K562 (cell line): ENCODE measurements at regions not wholly inside any gene's neighbourhood (a gene's known extent, or its start where the extent isn't known, plus 50 kb on each side); places are given as distances from the start of the nearest gene placed in this dataset.

ENCODE experiments used
- ATAC-seq: fragments of 200-7000 bp; cut with Tn5 transposase; 3 replicates; pipeline ENCODE4 v1.9.1; 2020; ENCODE audit warnings: moderate library complexity
- BruUV-seq: library from RNA; stranded (reverse); fragments of 400-500 nt; replicated peaks from 2 replicates; lab custom pipeline; 2021; lab: Mats Ljungman, UMichigan
- CTCF ChIA-PET: fragments of 300-600 bp; formaldehyde crosslinking; extraction: SDS; loops from one replicate; lab custom pipeline; 2021; ENCODE audit warnings: low intra/inter-chr PET ratio; lab: Yijun Ruan, JAX
- POLR2A ChIA-PET: fragments of 300-600, 350-650 bp; sonication (Branson Sonifier 250); formaldehyde crosslinking; extraction: SDS; loops from one replicate; lab custom pipeline; 2021; ENCODE audit warnings: antibody characterized with exemption, inconsistent platforms; lab: Yijun Ruan, JAX
- DNase-seq, 4 experiments: peaks; one replicate each; pipeline versions ENCODE4 v3.0.0 to v3.0.0-alpha.2; 2011 to 2018; ENCODE audit warnings: low spot score in 3 of 4, mixed read lengths in 3 of 4; ENCODE audit errors: extremely low read depth in 1 of 4
- FAIRE-seq: peaks from 2 replicates; lab custom pipeline; 2011; peaks lifted over from hg19 to GRCh38; lab: Jason Lieb, UNC
- H2AFZ ChIP-seq: 2 replicates; pipeline ENCODE4 v1.6.0; 2011; ENCODE audit warnings: low read depth, low read length, control low read depth, inconsistent platforms
- H3K27ac ChIP-seq: fragments of 200-600 bp; 3 replicates; pipeline ENCODE4 v1.8.0; 2011; ENCODE audit warnings: low read depth, mild to moderate bottlenecking, control low read depth, inconsistent platforms, low read length, moderate library complexity, mixed read lengths; ENCODE audit errors: extremely low read depth
- H3K27me3 ChIP-seq, 2 experiments: fragments of 300-600 bp in 1 of 2; 2 replicates in 1 of 2; 3 replicates in 1 of 2; pipeline versions ENCODE4 v1.6.0 to v1.8.0; 2011; ENCODE audit warnings: inconsistent platforms in 2 of 2, low read length in 2 of 2, mild to moderate bottlenecking in 1 of 2, mixed read lengths in 1 of 2, moderate library complexity in 1 of 2; ENCODE audit not compliant: control insufficient read depth in 2 of 2, insufficient read depth in 2 of 2
- H3K36me3 ChIP-seq: fragments of 300-600 bp; 3 replicates; pipeline ENCODE4 v1.8.0; 2011; ENCODE audit warnings: mild to moderate bottlenecking, low read length, inconsistent platforms; ENCODE audit not compliant: control insufficient read depth, insufficient read depth
- H3K4me1 ChIP-seq, 2 experiments: fragments of 200-600 bp in 1 of 2; replicated peaks in 1 of 2; 2 replicates in 1 of 2; 3 replicates in 1 of 2; pipeline versions ENCODE4 v1.5.1 to v1.8.0; 2011; ENCODE audit warnings: inconsistent platforms in 2 of 2, low read length in 2 of 2, mild to moderate bottlenecking in 1 of 2, mixed read lengths in 1 of 2, moderate library complexity in 1 of 2; ENCODE audit not compliant: control insufficient read depth in 2 of 2, insufficient read depth in 2 of 2
- H3K4me2 ChIP-seq: 2 replicates; pipeline ENCODE4 v1.6.1; 2011; ENCODE audit warnings: low read length, control low read depth, inconsistent platforms, mixed read lengths; ENCODE audit not compliant: insufficient read depth
- H3K4me3 ChIP-seq: fragments of 200-600 bp; sonication (generic), shearing (Covaris generic); 2 replicates; pipeline ENCODE4 v1.5.1; 2016; ENCODE audit warnings: control low read depth, inconsistent platforms
- H3K79me2 ChIP-seq: fragments of 200-600 bp; 3 replicates; pipeline ENCODE4 v1.8.0; 2011; ENCODE audit warnings: low read length, inconsistent platforms; ENCODE audit not compliant: control insufficient read depth, insufficient read depth
- H3K9ac ChIP-seq, 2 experiments: 2 replicates each; pipeline versions ENCODE4 v1.6.0 to v1.6.1; 2011; ENCODE audit warnings: low read depth in 2 of 2, low read length in 2 of 2, control low read depth in 1 of 2, inconsistent platforms in 1 of 2, mild to moderate bottlenecking in 1 of 2, mixed read lengths in 1 of 2; ENCODE audit not compliant: insufficient read depth in 1 of 2
- H3K9me1 ChIP-seq: one replicate; pipeline ENCODE4 v1.6.0; 2011; ENCODE audit warnings: inconsistent platforms, mild to moderate bottlenecking, low read length, moderate library complexity; ENCODE audit not compliant: control insufficient read depth, insufficient read depth
- H3K9me3 ChIP-seq: replicated peaks from 2 replicates; pipeline ENCODE4 v1.5.1; 2011; ENCODE audit warnings: low read depth, low read length, inconsistent platforms; ENCODE audit not compliant: control insufficient read depth, insufficient read depth
- H4K20me1 ChIP-seq: replicated peaks from 2 replicates; pipeline ENCODE4 v1.6.1; 2011; ENCODE audit warnings: low read length, inconsistent platforms, mixed read lengths; ENCODE audit not compliant: control insufficient read depth, insufficient read depth
- ETV1 ChIP-seq: fragments of 450-650 bp; conservative IDR thresholded peaks from 2 replicates; pipeline ENCODE4 v1.6.1; 2016; ENCODE audit warnings: missing genetic modification characterization, control low read depth, low read depth, missing compliant biosample characterization
- KAT2B ChIP-seq: IDR thresholded peaks from one replicate; pipeline ENCODE4 v1.6.1; 2012; ENCODE audit warnings: low read depth, mild to moderate bottlenecking, control low read depth, inconsistent platforms, low read length, moderate library complexity
- KDM4B ChIP-seq, 2 experiments: fragments of 450-650 bp in 1 of 2; sonication (generic) in 1 of 2; IDR thresholded peaks; 2 replicates each; pipeline ENCODE4 v1.6.1; 2016 to 2017; ENCODE audit warnings: borderline replicate concordance in 2 of 2, antibody characterized with exemption in 1 of 2, low read depth in 1 of 2, mild to moderate bottlenecking in 1 of 2
- LCOR ChIP-seq: sonication (generic); formaldehyde crosslinking; IDR thresholded peaks from 2 replicates; pipeline ENCODE4 v1.8.0; 2022; ENCODE audit warnings: mild to moderate bottlenecking, missing genetic modification reagents
- MAFF ChIP-seq: IDR thresholded peaks from 2 replicates; pipeline ENCODE4 v1.6.1; 2012; ENCODE audit warnings: low read length, improper control_type of control experiment
- MAFK ChIP-seq: IDR thresholded peaks from 2 replicates; pipeline ENCODE4 v1.6.1; 2011; ENCODE audit warnings: low read length, improper control_type of control experiment
- MYC ChIP-seq, 2 experiments: fragments of 250-450 bp in 1 of 2; sonication (Bioruptor Pico) in 1 of 2; IDR thresholded peaks; 2 replicates each; pipeline versions ENCODE4 v1.5.1 to v1.6.1; 2012 to 2021; ENCODE audit warnings: low read depth in 2 of 2, borderline replicate concordance in 1 of 2, improper control_type of control experiment in 1 of 2, low read length in 1 of 2, mild to moderate bottlenecking in 1 of 2, moderate library complexity in 1 of 2
- PURB ChIP-seq: sonication (generic); formaldehyde crosslinking; IDR thresholded peaks from 2 replicates; pipeline ENCODE4 v1.9.0; 2021; ENCODE audit warnings: low read depth, mild to moderate bottlenecking, missing genetic modification reagents
- SMARCA5 ChIP-seq: fragments of 450-650 bp; IDR thresholded peaks from 2 replicates; pipeline ENCODE4 v1.6.1; 2016
- ZBTB11 ChIP-seq, 3 experiments: fragments of 200-800 bp in 1 of 3; fragments of 250-450 bp in 1 of 3; fragments of 450-650 bp in 1 of 3; sonication (Bioruptor Pico) in 1 of 3; sonication (Bioruptor generic) in 1 of 3; formaldehyde crosslinking in 1 of 3; IDR thresholded peaks; 2 replicates each; pipeline versions ENCODE4 v1.6.1 to v1.8.0; 2016 to 2022; ENCODE audit warnings: mild to moderate bottlenecking in 2 of 3, missing genetic modification characterization in 2 of 3, missing compliant biosample characterization in 1 of 3, moderate library complexity in 1 of 3
- ZC3H4 ChIP-seq: sonication (generic); formaldehyde crosslinking; IDR thresholded peaks from 2 replicates; pipeline ENCODE4 v1.9.0; 2021; ENCODE audit warnings: missing genetic modification reagents, borderline replicate concordance
- ZNF316 ChIP-seq: fragments of 450-650 bp; IDR thresholded peaks from 2 replicates; pipeline ENCODE4 v1.6.1; 2016
- whole genome bisulfite sequencing: fragments of 100-300 bp; shearing (Covaris generic); methylation state at CpG from one replicate; pipeline ENCODE4 v1.1.6; 2016; ENCODE audit warnings: low coverage, mixed read lengths; ENCODE audit not compliant: insufficient coverage; ENCODE audit errors: missing lambda C conversion rate; 5-methylcytosine and 5-hydroxymethylcytosine counted together
- in situ Hi-C: fragments of 300-500 bp; cut with MboI; formaldehyde crosslinking; loops from 4 replicates; pipeline ENCODE4 v1.15.0; 2018; ENCODE audit warnings: inconsistent platforms, mixed read lengths
- intact Hi-C: fragments of 100-400 bp; cut with micrococcal nuclease; formaldehyde crosslinking; loops from 2 replicates; pipeline ENCODE4 v1.14.2; 2022

DNA sequence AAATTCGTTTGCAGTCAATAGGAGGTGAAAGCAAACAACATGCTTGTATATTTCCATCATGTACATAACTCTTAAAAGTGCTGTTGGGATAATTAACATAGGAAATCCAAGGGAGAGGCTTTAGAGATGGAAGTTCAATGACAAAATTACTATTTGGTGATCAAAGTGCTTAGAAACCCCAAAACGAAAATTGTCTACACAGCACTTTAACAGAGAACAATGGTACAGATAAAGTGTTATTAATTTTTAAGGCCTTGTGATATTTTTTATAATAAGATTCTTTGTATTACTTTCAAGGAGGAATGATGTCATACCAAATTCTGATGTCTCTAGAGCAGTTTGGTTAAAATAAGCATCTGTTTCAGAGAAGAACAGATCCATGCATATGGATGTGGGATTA lies 406.3 kb downstream of the EPHA7 start:
- CTCF ChIA-PET = no interaction called here

DNA sequence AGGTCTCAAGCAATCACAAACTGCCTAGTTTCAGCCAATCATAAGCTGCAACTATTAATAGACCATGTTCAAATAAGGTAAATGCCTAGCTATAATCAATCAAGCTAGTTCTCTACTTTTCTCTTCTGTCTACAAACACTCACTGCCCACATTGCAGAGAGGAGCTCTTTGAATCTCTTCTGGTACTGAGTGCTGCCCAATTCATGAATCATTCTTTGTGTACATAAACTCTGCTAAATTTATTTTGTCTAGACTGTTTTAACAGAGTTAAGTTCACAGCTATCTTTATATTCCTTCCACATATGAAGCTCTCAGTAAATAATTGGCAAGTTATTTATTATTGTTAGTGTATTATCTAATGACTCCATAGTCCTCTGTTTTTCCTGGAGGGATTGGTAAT lies 411.0 kb downstream of the EPHA7 start:
- intact Hi-C loops (no loop called here), in situ Hi-C loops (no loop called here)
- no peak overlapping the region for H3K4me2 ChIP-seq
- no peaks in the 10 kb centered on the region for H3K9me1 ChIP-seq
- H2AFZ ChIP-seq = no peak overlapping the region
- H3K79me2 ChIP-seq = no peaks in the 10 kb centered on the region
- H3K4me3 ChIP-seq = no peak overlapping the region
- CTCF ChIA-PET = no interaction called here
- H4K20me1 ChIP-seq = no peaks in the 10 kb centered on the region
- no peak for FAIRE-seq
- no peak overlapping the region for H3K27ac ChIP-seq
- DNase-seq = no peak
- H3K27me3 ChIP-seq = no peaks in the 10 kb centered on the region
- TF ChIP-seq KDM4B (IDR thresholded peaks at IDR 0.05; ENCODE audit: borderline replicate concordance in 2 of 2, low read depth in 1 of 2) (no peak), ZC3H4 (CRISPR knock-in tag) (no peak), PURB (CRISPR knock-in tag) (no peak), MYC (IDR thresholded peaks at IDR 0.05; ENCODE audit: low read depth, low read length) (no peak), MYC (CRISPR knock-in tag; IDR thresholded peaks at IDR 0.05; ENCODE audit: borderline replicate concordance, low read depth) (no peak), ZBTB11 (CRISPR knock-in tag; IDR thresholded peaks at IDR 0.05) (no peak), SMARCA5 (no peak), KAT2B (no peak), LCOR (CRISPR knock-in tag) (no peak)
- TF ChIP-seq, all 486 proteins: peak for 0
- POLR2A ChIA-PET = no interaction called here
- no TSS peak for BruUV-seq
- Histone ChIP-seq H3K9me3 (no peaks in the 10 kb centered on the region), H3K4me1 (no peaks in the 10 kb centered on the region), H3K9ac (no peak overlapping the region), H3K36me3 (no peaks in the 10 kb centered on the region)
- no peak for ATAC-seq

More for the DNA sequence above, 406.3 kb downstream of the EPHA7 start:
- BruUV-seq = no TSS peak
- Histone ChIP-seq H3K9ac (no peak overlapping the region), H3K27me3 (no peaks in the 10 kb centered on the region), H3K79me2 (no peaks in the 10 kb centered on the region), H3K9me3 (no peaks in the 10 kb centered on the region), H3K4me2 (no peak overlapping the region), H3K4me3 (no peak overlapping the region), H2AFZ (no peak overlapping the region), H3K4me1 (no peaks in the 10 kb centered on the region), H3K27ac (no peak overlapping the region), H3K9me1 (no peaks in the 10 kb centered on the region), H4K20me1 (no peaks in the 10 kb centered on the region), H3K36me3 (no peaks in the 10 kb centered on the region)
- POLR2A ChIA-PET = no interaction called here
- ATAC-seq = no peak
- in situ Hi-C loops (no loop called here), intact Hi-C loops (no loop called here)
- no peak for FAIRE-seq
- WGBS = 0% methylated on average over 2 of the region's 2 CpGs
- DNase-seq = no peak
- TF ChIP-seq MAFF = peak; percentile 45; the same call in 1 of the 2 replicates
- no peak for TF ChIP-seq ETV1 (tag)
- peak; percentile 45; the same call in 1 of the 2 replicates for TF ChIP-seq ZNF316
- 0 out of 2 replicates have a peak, but pooled peaks have one; percentile 46 for TF ChIP-seq MAFK
